ENCODE measurements at regions not wholly inside any gene's neighbourhood (a gene's known extent, or its start where the extent isn't known, plus 50 kb on each side); places are given as distances from the start of the nearest gene placed in this dataset.

DNA sequence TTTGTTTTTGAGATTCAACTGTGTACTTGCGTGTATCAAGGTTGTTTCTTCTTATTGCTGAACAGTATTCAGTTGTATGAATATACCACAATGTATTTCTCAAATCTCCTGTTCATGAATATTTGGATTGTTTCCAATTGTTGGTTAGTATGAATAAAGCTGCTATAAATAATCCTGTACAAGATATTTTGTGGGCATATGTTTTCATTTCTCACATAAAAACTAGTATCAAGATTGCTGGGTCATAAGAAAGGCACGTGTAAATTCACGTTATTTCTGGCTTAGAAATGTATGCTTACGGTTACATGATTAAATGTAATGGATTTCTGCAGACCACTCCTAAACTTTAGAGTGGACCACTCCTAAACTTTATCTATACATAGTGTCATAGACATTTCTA lies 96.6 kb downstream of the BTBD3 start:
- Histone ChIP-seq H3K14ac (ENCODE audit: insufficient read depth, low read length) (no peak overlapping the region), H3T11ph (ENCODE audit: low read length) (no peak overlapping the region), H3K56ac (ENCODE audit: insufficient read length, low read depth, low read length) (no peak overlapping the region), H3K4me2 (ENCODE audit: insufficient read depth, insufficient read length, low read length) (no peak overlapping the region), H2BK20ac (ENCODE audit: low read depth, low read length, poor library complexity, severe bottlenecking) (no peak overlapping the region), H3K27me3 (ENCODE audit: insufficient read depth, low read length) (no peaks in the 10 kb centered on the region), H2BK15ac (ENCODE audit: low read depth, low read length) (no peak overlapping the region), H2AK5ac (ENCODE audit: insufficient read length, low read length) (no peak overlapping the region), H3K18ac (ENCODE audit: insufficient read length, low read depth, low read length) (no peak overlapping the region), H3K23ac (ENCODE audit: insufficient read length, low read depth, low read length) (no peak overlapping the region), H4K20me1 (ENCODE audit: control insufficient read depth, insufficient read depth, insufficient read length) (no peaks in the 10 kb centered on the region), H3K9me3 (ENCODE audit: control insufficient read depth, low read depth, low read length) (no peaks in the 10 kb centered on the region), H3K9ac (ENCODE audit: extremely low read depth, insufficient read length, low read length) (no peak overlapping the region), H3K4me1 (ENCODE audit: insufficient read depth, low read length) (no peaks in the 10 kb centered on the region), H2BK12ac (ENCODE audit: insufficient read length, low read depth, low read length) (no peak overlapping the region), H2AFZ (ENCODE audit: low read length) (no peak overlapping the region), H2BK5ac (ENCODE audit: insufficient read length, low read length) (no peak overlapping the region), H3K23me2 (ENCODE audit: insufficient read length, low read depth, low read length, poor library complexity, severe bottlenecking) (no peaks in the 10 kb centered on the region), H3K4ac (ENCODE audit: low read depth, low read length) (no peak overlapping the region), H3K79me1 (ENCODE audit: insufficient read depth, low read depth, low read length, poor library complexity, severe bottlenecking) (no peaks in the 10 kb centered on the region), H4K5ac (ENCODE audit: insufficient read length, low read depth, low read length) (no peak overlapping the region), H4K91ac (ENCODE audit: insufficient read length, low read depth, low read length) (no peak overlapping the region), H3K27ac (ENCODE audit: insufficient read length, low read depth, low read length) (no peak overlapping the region), H3K79me2 (ENCODE audit: insufficient read depth, low read length) (no peaks in the 10 kb centered on the region), H2BK120ac (ENCODE audit: low read depth, low read length, poor library complexity, severe bottlenecking) (no peak overlapping the region), H4K8ac (replicated peaks; ENCODE audit: insufficient read length, low read depth, low read length) (no peak overlapping the region)
- H3K36me3 Mint-ChIP-seq (ENCODE audit: insufficient read depth in 1 of 3, low read depth in 3 of 3) = no peaks in the 10 kb centered on the region
- no peak for DNase-seq
- peaks cover 11 to 12% of the 10 kb centered on the region in 2 experiments for H3K4me1 Mint-ChIP-seq
- H3K27ac Mint-ChIP-seq = no peak overlapping the region
- no peaks in the 10 kb centered on the region for H3K9me3 Mint-ChIP-seq
- H3K4me3 Mint-ChIP-seq = no peak overlapping the region
- TF ChIP-seq CTCF (conservative IDR thresholded peaks at IDR 0.05) = no peak
- WGBS (ENCODE audit: extremely low coverage, insufficient read length, low lambda C conversion rate) = no CpG with 5 or more reads among the region's 4 CpGs
- H3K27me3 Mint-ChIP-seq (ENCODE audit: low read depth) = no peaks in the 10 kb centered on the region
